ENCODE measurements at regions not wholly inside any gene's neighbourhood (a gene's known extent, or its start where the extent isn't known, plus 50 kb on each side); places are given as distances from the start of the nearest gene placed in this dataset.

- TF ChIP-seq CTCF (IDR thresholded peaks at IDR 0.05; ENCODE audit: control insufficient read depth, extremely low read depth, insufficient read depth) = no peak
- no peak overlapping the region for H3K4me3 ChIP-seq (ENCODE audit: low read depth, low read length)
- no peak for DNase-seq (ENCODE audit: low read depth)
Observed at GRCh38 chr11:26084313-26084712, 247.6 kb upstream of the ANO3 start.

DNA sequence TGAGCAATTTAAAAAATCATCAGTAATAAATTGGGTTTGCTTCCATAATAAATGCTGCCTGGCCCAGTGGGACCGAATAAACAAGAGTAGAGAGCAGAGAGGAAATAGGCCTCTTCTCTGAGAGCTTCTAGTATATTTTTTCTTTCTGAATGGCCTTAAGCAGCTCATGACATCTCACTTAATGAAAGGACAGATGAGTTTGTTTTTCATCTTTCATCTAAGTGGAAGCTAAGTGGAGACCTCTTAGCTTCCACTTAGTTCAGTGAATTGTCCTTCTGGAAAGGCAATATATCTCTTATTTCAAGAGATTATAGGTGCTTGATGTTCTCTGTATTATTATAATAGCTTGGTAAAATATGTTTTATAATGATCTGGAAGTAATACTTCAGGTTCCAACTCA is 245.9 kb upstream of the ANO3 start:
- no peak for DNase-seq (ENCODE audit: low read depth)
- H3K4me3 ChIP-seq (ENCODE audit: low read depth, low read length) = no peak overlapping the region
- TF ChIP-seq CTCF (IDR thresholded peaks at IDR 0.05; ENCODE audit: control insufficient read depth, extremely low read depth, insufficient read depth) = no peak

DNA sequence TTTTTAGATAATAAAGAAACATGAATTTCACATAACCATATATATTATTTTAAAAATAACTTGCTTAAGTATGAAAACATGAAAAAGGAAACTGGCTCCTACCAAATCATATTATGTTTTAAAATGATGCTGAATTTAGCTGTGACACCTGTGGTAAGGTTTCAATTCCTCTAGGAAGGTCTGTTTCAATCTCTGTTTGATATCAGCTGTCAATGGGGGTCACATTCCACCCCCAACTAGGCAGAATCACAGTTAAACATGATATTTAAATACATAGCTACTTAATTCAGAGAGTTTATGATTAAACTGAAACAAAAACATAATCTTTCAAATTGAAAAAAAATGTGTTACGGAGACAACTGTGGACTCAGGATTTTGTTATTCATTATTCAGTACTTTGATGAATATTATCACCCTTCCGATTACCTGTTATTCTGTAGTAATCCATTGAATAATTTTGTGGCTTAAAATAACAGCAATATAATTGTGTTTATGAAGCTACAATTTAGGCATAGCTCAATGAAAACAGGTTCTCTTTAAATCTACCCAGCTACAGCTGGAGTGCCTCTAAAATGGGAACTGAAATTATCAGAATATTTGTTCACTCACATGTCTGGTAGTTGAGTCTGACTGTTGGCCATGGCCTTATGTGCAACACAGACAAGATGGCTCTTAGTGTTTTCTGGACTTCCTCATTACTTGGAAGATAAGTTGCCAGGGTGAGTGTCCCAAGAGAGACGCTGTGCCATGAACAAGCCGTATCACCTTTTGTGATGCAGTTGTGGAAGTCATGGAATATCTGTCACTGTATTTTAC is 244.6 kb upstream of the ANO3 start:
- TF ChIP-seq CTCF (IDR thresholded peaks at IDR 0.05; ENCODE audit: control insufficient read depth, extremely low read depth, insufficient read depth) = no peak

DNA sequence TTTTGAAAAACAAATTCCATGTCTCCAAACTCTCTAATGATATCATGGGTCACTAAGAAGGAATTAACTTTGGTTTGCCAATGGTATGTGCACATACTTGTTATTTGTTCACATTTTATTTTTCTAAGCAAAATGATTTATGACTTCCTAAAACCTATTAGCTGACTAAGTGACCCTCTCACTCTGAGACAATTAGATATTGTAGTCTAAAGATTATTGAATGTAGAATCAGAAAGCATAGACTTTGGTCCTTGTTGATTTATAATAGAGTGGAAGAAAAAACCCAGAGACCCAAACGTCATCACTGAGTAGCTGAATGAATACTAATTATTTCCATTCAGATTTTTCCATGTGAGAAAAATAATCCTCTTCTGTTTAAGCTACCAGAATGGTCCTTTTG is 243.5 kb upstream of the ANO3 start:
- H3K4me3 ChIP-seq (ENCODE audit: low read depth, low read length) = no peak overlapping the region
- TF ChIP-seq CTCF (IDR thresholded peaks at IDR 0.05; ENCODE audit: control insufficient read depth, extremely low read depth, insufficient read depth) = no peak
- no peak for DNase-seq (ENCODE audit: low read depth)

More for the DNA sequence above, 244.6 kb upstream of the ANO3 start:
- DNase-seq (ENCODE audit: low read depth) = no peak
- no peak overlapping the region for H3K4me3 ChIP-seq (ENCODE audit: low read depth, low read length)

DNA sequence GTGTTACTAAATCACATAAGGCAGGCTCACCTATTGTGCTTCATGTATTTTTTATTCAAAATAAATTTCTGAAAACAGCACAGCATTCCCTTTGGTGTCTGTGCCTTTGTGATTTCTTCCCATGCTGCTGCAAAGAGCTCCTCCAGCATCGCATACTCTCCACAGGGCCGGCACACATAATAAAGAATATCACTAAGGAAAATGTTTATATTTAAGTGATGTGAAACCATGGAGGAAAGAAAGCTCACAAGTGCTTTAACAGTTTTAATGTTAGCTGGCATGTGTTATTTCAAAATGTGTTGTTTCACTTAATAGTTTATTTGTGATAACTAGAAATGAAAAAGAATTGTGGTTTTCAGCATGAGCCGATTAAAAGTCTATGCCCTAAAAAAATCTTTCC is 241.3 kb upstream of the ANO3 start:
- no peak for TF ChIP-seq CTCF (IDR thresholded peaks at IDR 0.05; ENCODE audit: control insufficient read depth, extremely low read depth, insufficient read depth)
- DNase-seq (ENCODE audit: low read depth) = no peak
- no peak overlapping the region for H3K4me3 ChIP-seq (ENCODE audit: low read depth, low read length)

DNA sequence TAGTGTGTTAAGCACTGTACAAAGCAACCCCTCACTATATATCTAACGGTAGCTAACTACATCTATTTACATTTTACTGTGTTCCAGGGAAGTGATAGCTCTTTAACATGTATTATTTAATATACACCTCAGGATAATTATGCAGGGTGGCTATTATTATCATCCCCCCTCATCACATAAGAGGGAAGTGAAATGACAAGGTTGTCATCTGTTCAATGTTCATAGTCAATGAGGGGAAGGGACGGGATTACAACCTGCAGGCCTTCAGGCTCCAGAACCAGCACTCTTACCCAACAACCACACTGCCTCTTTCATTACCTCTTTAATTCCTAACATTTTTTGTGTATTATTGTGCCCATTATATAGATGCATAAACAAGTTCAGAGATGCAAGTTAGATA is 238.7 kb upstream of the ANO3 start:
- DNase-seq (ENCODE audit: low read depth) = no peak
- H3K4me3 ChIP-seq (ENCODE audit: low read depth, low read length) = no peak overlapping the region
- TF ChIP-seq CTCF (IDR thresholded peaks at IDR 0.05; ENCODE audit: control insufficient read depth, extremely low read depth, insufficient read depth) = no peak

DNA sequence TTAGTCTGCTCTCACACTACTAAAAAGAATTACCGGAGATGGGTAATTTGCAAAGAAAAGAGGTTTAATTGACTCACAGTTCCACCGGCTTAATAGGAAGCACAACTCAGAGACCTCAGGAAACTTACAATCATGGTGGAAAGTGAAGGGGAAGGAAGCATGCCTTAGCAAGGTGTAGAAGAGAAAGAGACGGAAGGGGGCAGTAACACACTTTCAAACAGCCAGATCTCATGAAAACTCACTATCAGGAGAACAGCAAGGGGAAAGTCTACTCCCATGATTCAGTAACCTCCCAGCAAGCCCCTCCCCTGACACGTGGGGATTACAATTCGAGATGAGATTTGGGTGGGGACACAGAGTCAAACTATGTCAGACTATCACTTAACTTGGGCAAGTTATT is 236.6 kb upstream of the ANO3 start:
- DNase-seq (ENCODE audit: low read depth) = no peak
- no peak overlapping the region for H3K4me3 ChIP-seq (ENCODE audit: low read depth, low read length)
- no peak for TF ChIP-seq CTCF (IDR thresholded peaks at IDR 0.05; ENCODE audit: control insufficient read depth, extremely low read depth, insufficient read depth)

Data from LNCaP clone FGC (cell line).